NB4 (cell line): ENCODE measurements at regions not wholly inside any gene's neighbourhood (a gene's known extent, or its start where the extent isn't known, plus 50 kb on each side); places are given as distances from the start of the nearest gene placed in this dataset.

ENCODE experiments used
- CTCF ChIP-seq: IDR thresholded peaks from one replicate; pipeline ENCODE4 v1.5.1; 2012; ENCODE audit warnings: low read depth, low read length
- MAX ChIP-seq: IDR thresholded peaks from 2 replicates; pipeline ENCODE4 v1.6.1; 2011; ENCODE audit warnings: low read depth, low read length
- POLR2A ChIP-seq: IDR thresholded peaks from 2 replicates; pipeline ENCODE4 v1.6.1; 2011; ENCODE audit warnings: mild to moderate bottlenecking; ENCODE audit not compliant: insufficient read length; ENCODE audit errors: extremely low read depth

GRCh38 chr3:180329847-180330246 lies 272.1 kb upstream of the TTC14 start:
- TF ChIP-seq MAX, result no peak
- no peak for TF ChIP-seq POLR2A
- TF ChIP-seq CTCF, result no peak
